Endometrium (tissue), 2 donors: ENCODE measurements at regions not wholly inside any gene's neighbourhood (a gene's known extent, or its start where the extent isn't known, plus 50 kb on each side); places are given as distances from the start of the nearest gene placed in this dataset.

Source experiments
- FAIRE-seq: peaks from 2 replicates; lab custom pipeline; 2012; peaks lifted over from hg19 to GRCh38; lab: Jason Lieb, UNC
- donor health status: control.
- donor health status: control.

- FAIRE-seq = no peak
Measured at GRCh38 chr5:56459394-56460194, 226.5 kb upstream of the ANKRD55 start.

- FAIRE-seq = peak; percentile 89
Measured at GRCh38 chr5:56457887-56458812, 225.0 kb upstream of the ANKRD55 start.

DNA sequence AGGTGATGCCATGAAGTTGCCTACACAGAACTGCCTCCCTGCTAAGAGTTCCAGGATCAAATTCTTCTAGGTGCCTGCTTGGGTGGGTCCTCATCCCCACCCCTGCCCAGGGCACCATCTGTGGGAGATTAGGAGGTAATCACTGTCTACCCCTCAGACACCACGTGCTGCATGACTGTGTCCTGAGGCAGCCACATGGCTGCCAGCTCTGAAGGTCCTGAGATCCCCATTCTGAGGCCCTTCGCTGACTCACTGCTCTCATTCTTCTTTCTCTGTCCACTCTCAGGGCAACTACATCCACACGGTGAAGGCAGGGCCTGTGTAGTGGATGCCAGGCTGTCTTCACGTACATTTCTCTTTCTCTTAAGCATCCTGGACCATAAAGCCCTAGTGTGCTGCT lies 222.9 kb upstream of the ANKRD55 start:
- FAIRE-seq = no peak

- FAIRE-seq = no peak
Measured at GRCh38 chr5:56455417-56455816, 222.3 kb upstream of the ANKRD55 start.

DNA sequence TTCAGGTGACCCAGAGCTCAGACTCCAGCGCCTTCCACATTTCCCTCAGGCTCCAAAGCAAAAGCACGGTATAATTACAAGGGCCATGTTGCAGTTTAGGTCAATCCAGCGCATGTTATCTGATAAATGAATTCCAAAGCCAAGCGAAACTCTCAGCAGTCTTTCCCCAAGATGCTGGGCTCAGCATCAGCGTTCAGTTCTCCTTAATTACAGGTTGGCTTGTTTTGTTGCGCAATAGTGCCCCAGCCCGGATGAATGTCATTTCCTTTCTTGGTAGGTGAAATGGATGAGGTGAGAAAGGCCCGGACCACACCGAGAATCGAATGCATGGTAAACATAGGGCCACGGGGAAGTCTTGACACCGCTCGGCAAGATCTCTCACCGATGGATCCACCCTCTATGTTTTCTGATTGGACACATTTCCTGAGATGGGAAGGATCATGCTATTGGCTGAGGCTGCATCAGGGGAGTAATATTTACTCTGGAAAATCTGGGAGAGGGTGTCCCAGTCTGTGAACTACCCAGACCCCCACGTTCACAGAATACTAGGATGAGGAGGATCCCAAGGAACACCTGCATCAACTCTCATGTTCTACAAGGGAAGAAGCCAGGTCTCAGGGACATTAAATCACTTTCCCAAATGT lies 221.2 kb upstream of the ANKRD55 start:
- FAIRE-seq = no peak

DNA sequence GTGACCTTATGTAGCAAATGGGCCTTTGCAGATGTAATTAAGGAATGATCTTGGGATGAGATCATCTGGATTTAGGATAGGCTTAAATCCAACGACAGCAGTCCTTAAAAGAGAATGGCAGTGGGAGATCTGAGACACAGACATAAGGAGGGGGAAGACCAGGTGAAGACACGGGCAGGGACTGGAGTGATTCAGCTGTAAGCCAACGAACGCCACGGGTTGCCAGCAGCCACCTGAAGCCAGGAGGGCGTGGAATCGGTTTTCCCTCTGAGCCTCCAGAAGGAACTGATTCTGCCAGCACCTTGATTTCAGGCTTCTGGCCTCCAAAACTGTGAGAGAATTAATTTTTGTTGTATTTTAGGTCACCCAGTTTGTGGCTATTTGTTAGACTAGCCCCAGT lies 218.6 kb upstream of the ANKRD55 start:
- no peak for FAIRE-seq

- FAIRE-seq = no peak
Measured at GRCh38 chr5:56450766-56451165, 217.6 kb upstream of the ANKRD55 start.

DNA sequence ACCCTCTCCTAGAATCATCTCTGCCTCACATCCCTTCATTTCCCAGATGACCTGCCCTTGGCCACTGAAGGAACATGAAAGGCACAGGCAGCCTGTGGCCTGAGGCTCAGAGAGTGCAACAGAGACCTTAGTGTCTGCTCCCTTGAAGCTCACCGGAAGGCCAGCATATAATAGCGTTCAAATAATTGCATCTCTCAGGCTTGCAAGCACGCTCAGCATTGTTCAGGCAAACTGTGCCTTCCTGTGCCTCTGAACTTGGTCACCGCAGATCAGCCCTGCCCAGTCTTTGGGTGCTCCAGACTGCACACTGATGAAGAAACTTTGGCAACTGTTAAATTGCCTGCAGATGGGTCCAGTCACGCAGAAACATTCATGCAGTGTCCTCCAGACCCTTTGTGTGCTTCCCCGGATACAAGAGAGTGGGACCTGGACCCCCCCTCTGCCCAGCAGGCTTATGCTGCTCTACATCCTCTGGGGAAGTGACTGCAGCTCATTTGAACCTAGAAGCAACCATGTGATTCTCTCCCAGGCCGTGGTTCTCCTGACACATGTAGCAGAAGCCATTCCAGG lies 216.0 kb upstream of the ANKRD55 start:
- no peak for FAIRE-seq

GRCh38 chr5:56447656-56448055 lies 214.5 kb upstream of the ANKRD55 start:
- no peak for FAIRE-seq

DNA sequence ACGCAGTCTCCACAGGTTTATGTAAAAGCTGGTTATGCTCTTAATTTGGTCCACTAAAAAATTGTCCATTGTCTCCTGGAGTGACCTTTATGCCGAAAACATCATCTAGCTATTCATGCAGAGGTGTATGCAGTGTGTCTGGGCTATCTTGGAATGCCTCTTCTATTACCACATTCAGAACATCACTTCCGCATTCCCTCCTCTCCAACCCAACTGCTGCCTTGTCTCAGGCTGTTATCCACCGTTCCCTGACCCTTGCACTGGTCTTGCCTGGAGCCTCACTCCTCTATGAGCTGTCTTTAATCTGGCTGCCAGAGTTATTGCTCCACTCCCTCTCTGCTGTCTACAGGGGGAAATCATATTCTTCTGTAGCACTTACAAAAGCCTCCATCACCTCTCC lies 214.1 kb upstream of the ANKRD55 start:
- no peak for FAIRE-seq

DNA sequence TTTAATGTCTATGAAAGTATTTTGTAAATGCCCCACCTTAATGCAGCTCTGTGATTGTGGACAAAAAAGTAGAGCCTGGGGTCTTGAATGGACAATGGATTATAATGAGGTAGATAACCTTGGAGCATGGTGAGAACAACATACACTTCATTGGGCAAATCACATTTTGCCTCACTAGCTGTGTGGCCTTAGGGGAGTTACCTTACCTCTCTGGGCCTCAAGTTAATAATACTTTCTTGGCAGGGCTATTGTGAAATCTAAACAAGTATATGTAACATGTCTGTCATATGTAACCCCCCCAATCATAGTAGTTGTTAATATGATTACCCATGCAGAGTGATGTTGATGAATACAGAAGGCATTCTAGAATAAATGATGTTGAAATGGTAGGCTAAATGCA lies 213.6 kb upstream of the ANKRD55 start:
- FAIRE-seq = no peak

- no peak for FAIRE-seq
Measured at GRCh38 chr5:56443826-56444225, 210.7 kb upstream of the ANKRD55 start.

DNA sequence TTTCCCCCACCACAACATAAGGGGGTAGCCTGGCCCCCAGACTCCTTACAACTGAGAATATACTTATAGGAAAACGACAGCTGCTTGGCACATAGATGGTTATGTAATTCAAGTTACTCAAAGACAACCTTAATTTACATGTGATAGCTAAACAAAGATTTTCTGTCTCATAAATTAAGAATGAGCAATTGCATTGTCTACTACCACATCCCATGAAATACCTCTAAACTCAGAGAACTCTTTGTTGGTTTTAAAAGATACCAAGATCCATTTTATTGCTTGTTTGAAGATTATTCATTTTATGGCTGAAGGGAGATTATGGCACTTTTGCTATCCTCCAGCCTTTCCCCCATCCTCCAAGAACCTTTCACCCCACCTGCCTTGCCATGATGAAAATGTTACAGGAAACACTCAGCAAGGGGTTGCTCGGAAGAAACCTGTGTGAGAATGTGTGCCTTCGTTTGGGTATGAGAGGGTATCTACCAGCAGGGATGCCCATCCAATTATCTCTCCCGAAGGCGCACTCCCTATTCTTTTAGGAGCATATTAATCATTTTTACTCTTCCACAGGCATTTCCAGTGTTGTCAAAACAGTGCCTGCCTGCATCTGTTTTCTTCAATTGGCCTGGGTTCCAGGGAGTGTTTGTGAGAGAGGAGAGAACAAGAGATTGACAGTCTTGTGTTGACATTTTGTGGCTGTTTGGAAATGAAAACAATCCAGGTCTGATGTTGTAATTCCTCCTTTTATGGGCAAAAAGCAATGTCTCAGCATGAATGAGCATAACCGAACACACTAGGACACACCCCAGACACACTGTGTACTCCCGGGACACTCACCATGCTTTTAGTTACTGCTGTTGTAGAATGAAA lies 208.0 kb upstream of the ANKRD55 start:
- peak; percentile 93 for FAIRE-seq

- no peak for FAIRE-seq
Measured at GRCh38 chr5:56434986-56435385, 201.9 kb upstream of the ANKRD55 start.

DNA sequence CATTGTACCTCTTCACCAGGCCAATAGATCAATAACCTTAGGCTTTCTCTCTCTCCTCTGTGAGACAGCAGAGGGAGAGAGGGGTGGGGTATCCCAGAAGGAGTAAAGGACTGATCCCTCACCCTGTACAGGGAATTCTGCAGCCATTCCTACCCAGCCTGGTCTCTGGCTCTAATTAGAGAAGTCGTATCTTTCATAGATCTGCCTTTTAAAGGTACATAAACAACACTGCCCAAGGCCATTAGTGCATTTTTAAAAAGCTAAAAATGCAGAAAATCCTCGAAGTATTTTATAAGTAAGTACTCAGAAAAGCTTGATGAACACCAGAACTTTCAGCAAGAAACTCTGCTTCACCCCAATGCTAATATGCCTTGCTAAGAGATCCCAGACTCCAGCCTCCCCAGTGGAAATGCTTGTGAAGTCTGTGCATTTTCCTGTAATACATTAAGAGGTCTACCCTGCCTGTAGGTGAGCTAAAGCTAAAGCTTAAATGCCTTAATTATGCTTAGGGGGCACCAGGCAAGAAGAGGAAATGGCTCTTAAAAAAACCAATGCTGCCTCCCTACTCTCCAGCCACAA lies 200.0 kb upstream of the ANKRD55 start:
- FAIRE-seq = no peak

DNA sequence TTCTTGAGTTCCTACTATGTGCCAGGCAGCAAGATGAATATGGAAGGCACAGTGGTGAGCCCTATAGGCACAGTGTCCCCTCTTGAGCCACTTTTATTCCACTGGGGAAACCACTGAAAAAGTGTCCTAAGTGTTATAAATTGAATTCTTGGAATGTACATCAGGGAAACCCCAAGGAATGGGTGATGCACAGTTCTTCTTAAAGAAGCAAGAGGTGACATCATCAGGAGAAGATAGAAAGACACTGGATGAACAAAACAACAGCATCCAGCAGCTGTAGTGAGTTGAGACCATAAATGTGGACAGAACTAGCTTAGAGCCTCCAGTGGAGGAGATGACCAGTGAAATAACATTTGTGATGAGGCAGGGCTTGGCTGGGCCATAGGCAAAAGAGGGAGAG lies 199.2 kb upstream of the ANKRD55 start:
- no peak for FAIRE-seq

DNA sequence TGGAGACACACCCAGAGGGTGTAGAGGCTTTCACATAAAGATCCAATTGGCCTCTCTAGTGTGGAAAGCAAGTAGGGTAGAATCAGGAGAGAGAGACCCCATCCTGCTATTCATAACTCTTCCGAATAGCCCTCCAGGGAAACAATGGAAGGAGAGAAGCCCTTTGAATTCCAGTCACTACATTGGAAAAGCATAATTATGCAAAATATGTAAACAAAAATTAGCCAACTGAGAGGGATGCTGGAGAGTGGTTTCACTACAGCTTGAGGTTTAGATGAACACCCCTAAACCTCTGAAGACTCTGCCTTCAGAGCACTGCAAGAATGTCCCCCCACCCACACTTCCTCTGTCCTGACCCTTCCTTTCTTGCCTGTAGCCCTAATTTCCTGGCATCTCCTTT lies 197.3 kb upstream of the ANKRD55 start:
- FAIRE-seq = peak; percentile 18

- no peak for FAIRE-seq
Measured at GRCh38 chr5:56429110-56429561, 196.0 kb upstream of the ANKRD55 start.

DNA sequence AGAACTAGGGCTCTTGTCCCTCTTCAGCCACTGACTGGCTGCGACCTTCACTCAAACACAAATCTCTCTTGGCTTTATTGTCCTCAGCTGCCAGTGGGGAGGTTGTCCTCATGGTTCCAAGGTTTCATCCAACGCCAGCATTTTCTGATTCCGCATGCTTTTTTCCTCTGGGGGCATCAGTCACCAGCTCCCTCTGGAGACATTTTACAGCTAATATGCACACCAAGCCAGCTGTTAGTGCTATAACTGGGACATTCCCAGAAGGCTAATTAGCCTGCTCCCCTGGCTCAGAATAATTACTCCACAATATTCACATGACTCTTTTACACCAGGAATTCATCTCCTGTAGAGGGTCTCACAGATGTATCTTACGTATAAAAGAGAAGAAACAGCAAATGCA lies 193.6 kb upstream of the ANKRD55 start:
- no peak for FAIRE-seq

- FAIRE-seq = peak; percentile 26
Measured at GRCh38 chr5:56422076-56422762, 189.1 kb upstream of the ANKRD55 start.
